Chondrocyte (in vitro differentiated cells): ENCODE measurements at regions not wholly inside any gene's neighbourhood (a gene's known extent, or its start where the extent isn't known, plus 50 kb on each side); places are given as distances from the start of the nearest gene placed in this dataset.

Experiments
- DNase-seq: peaks from one replicate; pipeline ENCODE4 v3.0.0; 2021; ENCODE audit warnings: mixed read lengths, low spot score
- H3K27ac Mint-ChIP-seq: one replicate; pipeline ENCODE4 v1.8.0; 2021; ENCODE audit warnings: mild to moderate bottlenecking, moderate library complexity, mixed read lengths; ENCODE audit not compliant: unreplicated experiment
- H3K27me3 Mint-ChIP-seq: 2 replicates; pipeline ENCODE4 v1.8.0; 2021; ENCODE audit warnings: low read depth, mixed read lengths
- H3K36me3 Mint-ChIP-seq: 2 replicates; pipeline ENCODE4 v1.8.0; 2021; ENCODE audit warnings: low read depth, mixed read lengths
- H3K4me1 Mint-ChIP-seq: 2 replicates; pipeline ENCODE4 v1.8.0; 2021; ENCODE audit warnings: low read depth, mild to moderate bottlenecking, mixed read lengths
- H3K4me3 Mint-ChIP-seq: one replicate; pipeline ENCODE4 v1.8.0; 2021; ENCODE audit warnings: mild to moderate bottlenecking, moderate library complexity, mixed read lengths; ENCODE audit not compliant: unreplicated experiment
- H3K9me3 Mint-ChIP-seq: 2 replicates; pipeline ENCODE4 v1.8.0; 2021; ENCODE audit warnings: low read depth, mixed read lengths
- CTCF ChIP-seq: fragments of 200-600 bp; sonication (generic); IDR thresholded peaks from 2 replicates; pipeline ENCODE4 v1.5.0; 2021; ENCODE audit warnings: antibody characterized with exemption, mild to moderate bottlenecking, moderate library complexity

- Mint-ChIP-seq H3K27me3 (no peaks in the 10 kb centered on the region), H3K4me1 (no peaks in the 10 kb centered on the region), H3K9me3 (peaks cover 76% of the 10 kb centered on the region), H3K4me3 (no peak overlapping the region), H3K27ac (no peak overlapping the region), H3K36me3 (no peaks in the 10 kb centered on the region)
- DNase-seq: no peak
- TF ChIP-seq CTCF: no peak
These were observed 643.4 kb downstream of the ACTR3B start for GRCh38 chr7:153402721-153403541.

- no peak for DNase-seq
These were observed 644.6 kb downstream of the ACTR3B start for GRCh38 chr7:153404124-153404523.

DNA sequence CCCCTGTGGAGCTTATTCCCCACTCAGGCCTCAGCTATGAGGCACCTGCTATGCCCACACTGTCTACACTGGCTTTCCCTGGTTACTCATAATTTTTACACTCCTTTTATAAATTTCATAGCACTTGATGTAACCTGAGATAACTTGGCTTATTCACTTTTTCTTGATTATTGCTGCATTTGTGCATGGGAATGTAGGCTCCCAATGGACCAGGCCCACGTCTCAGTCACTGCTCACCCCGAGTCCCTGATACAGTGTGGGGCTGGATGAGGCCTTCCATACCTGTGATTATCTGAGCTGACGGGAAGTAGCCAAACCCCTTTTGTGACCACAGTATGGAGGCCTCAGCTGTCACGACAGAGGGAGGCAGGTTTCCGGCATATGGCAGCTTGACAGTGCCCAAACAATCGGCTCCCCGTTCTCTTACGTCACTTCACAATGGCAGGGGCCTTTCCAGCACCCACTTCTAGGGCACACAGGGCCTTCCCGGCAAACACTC lies 645.3 kb downstream of the ACTR3B start:
- H3K9me3 Mint-ChIP-seq: peaks cover 83% of the 10 kb centered on the region
- DNase-seq: no peak
- H3K27me3 Mint-ChIP-seq: no peaks in the 10 kb centered on the region
- no peaks in the 10 kb centered on the region for H3K4me1 Mint-ChIP-seq
- H3K36me3 Mint-ChIP-seq: no peaks in the 10 kb centered on the region
- no peak overlapping the region for H3K4me3 Mint-ChIP-seq
- no peak for TF ChIP-seq CTCF
- no peak overlapping the region for H3K27ac Mint-ChIP-seq

More at GRCh38 chr7:153404124-153404523, 644.6 kb downstream of the ACTR3B start:
- Mint-ChIP-seq H3K9me3 (peaks cover 79% of the 10 kb centered on the region), H3K27me3 (no peaks in the 10 kb centered on the region), H3K4me3 (no peak overlapping the region), H3K36me3 (no peaks in the 10 kb centered on the region), H3K27ac (no peak overlapping the region), H3K4me1 (no peaks in the 10 kb centered on the region)
- no peak for TF ChIP-seq CTCF

DNA sequence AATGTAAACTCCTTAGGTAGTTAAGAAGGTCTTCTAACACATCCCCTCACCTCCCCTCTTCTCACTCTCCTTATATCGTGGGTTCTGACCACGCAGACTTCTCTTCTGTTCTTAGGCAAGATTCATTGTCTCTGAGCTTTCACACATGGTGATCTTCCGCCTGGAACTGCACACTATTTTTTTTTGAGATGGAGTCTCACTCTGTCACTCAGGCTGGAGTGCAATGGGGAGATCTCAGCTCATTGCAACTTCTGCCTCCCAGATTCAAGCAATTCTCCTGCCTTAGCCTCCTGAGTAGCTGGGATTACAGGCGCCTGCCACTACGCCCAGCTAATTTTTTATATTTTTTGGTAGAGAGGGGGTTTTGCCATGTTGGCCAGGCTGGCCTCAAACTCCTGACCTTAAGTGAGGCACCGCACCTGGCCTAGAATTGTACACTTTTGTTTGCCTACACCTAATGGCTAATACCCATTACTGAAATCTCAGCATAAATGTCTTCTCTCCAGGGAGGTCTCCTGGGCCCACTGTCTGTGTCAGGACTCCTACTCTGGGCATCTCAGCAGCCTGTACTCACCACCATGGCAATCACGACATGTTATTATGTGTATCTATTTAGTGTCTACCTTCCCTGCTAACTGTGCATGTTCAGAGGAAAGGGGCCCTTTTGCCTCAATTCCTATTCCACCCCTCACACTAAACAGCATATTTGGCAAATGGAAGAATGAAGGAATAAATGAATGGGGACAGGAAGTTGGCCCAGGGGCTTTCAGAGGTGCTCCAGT lies 646.3 kb upstream of the DPP6 start:
- no peaks in the 10 kb centered on the region for H3K36me3 Mint-ChIP-seq
- H3K4me3 Mint-ChIP-seq: no peak overlapping the region
- TF ChIP-seq CTCF: no peak
- H3K9me3 Mint-ChIP-seq: peaks cover 81% of the 10 kb centered on the region
- no peak overlapping the region for H3K27ac Mint-ChIP-seq
- H3K27me3 Mint-ChIP-seq: no peaks in the 10 kb centered on the region
- H3K4me1 Mint-ChIP-seq: no peaks in the 10 kb centered on the region
- no peak for DNase-seq

GRCh38 chr7:153406486-153406872 lies 645.7 kb upstream of the DPP6 start:
- Mint-ChIP-seq H3K36me3 (peaks cover 3% of the 10 kb centered on the region), H3K4me3 (no peak overlapping the region), H3K4me1 (no peaks in the 10 kb centered on the region), H3K9me3 (peaks cover 82% of the 10 kb centered on the region), H3K27ac (no peak overlapping the region), H3K27me3 (no peaks in the 10 kb centered on the region)
- no peak for TF ChIP-seq CTCF
- no peak for DNase-seq
